GM21619 (cell line): ENCODE measurements at regions not wholly inside any gene's neighbourhood (a gene's known extent, or its start where the extent isn't known, plus 50 kb on each side); places are given as distances from the start of the nearest gene placed in this dataset.
A peak's percentile ranks its signal among the peaks of the same experiment; 100 is the strongest.

ENCODE experiments used
- ATAC-seq: cut with Tn5 transposase; IDR thresholded peaks from one replicate; pipeline ENCODE4 v1.9.1; 2021; ENCODE audit not compliant: unreplicated experiment

GRCh38 chr2:173419506-173419905 lies 64.8 kb downstream of the CDCA7 start:
- ATAC-seq: no peak

GRCh38 chr2:173424886-173425285 lies 70.2 kb downstream of the CDCA7 start:
- no peak for ATAC-seq

- no peak for ATAC-seq
These were observed 73.4 kb downstream of the CDCA7 start for GRCh38 chr2:173427887-173428668.

GRCh38 chr2:173431191-173431590 lies 76.5 kb downstream of the CDCA7 start:
- ATAC-seq: no peak

- ATAC-seq: no peak
These were observed 77.5 kb downstream of the CDCA7 start for GRCh38 chr2:173432049-173432754.

GRCh38 chr2:173434762-173435569 lies 80.3 kb downstream of the CDCA7 start:
- no peak for ATAC-seq

- ATAC-seq: no peak
These were observed 80.9 kb downstream of the CDCA7 start for GRCh38 chr2:173435574-173435973.

GRCh38 chr2:173436088-173436487 lies 81.4 kb downstream of the CDCA7 start:
- no peak for ATAC-seq

GRCh38 chr2:173441222-173441621 lies 86.5 kb downstream of the CDCA7 start:
- no peak for ATAC-seq

- no peak for ATAC-seq
These were observed 87.9 kb downstream of the CDCA7 start for GRCh38 chr2:173442542-173442941.

- ATAC-seq: no peak
These were observed 92.0 kb downstream of the CDCA7 start for GRCh38 chr2:173446722-173447121.

GRCh38 chr2:173448938-173449471 lies 94.3 kb downstream of the CDCA7 start:
- ATAC-seq: peak; percentile 79

- ATAC-seq: no peak
These were observed 96.4 kb downstream of the CDCA7 start for GRCh38 chr2:173451118-173451517.

GRCh38 chr2:173451941-173452340 lies 97.3 kb downstream of the CDCA7 start:
- no peak for ATAC-seq

- ATAC-seq: no peak
These were observed 97.7 kb downstream of the CDCA7 start for GRCh38 chr2:173452416-173452815.

- ATAC-seq: no peak
These were observed 102.3 kb downstream of the CDCA7 start for GRCh38 chr2:173456960-173457359.

- no peak for ATAC-seq
These were observed 102.7 kb downstream of the CDCA7 start for GRCh38 chr2:173457366-173457765.

- no peak for ATAC-seq
These were observed 104.5 kb downstream of the CDCA7 start for GRCh38 chr2:173458991-173459780.

- no peak for ATAC-seq
These were observed 108.5 kb downstream of the CDCA7 start for GRCh38 chr2:173462892-173463840.
